Adrenal gland (tissue), 9 donors: ENCODE measurements at regions not wholly inside any gene's neighbourhood (a gene's known extent, or its start where the extent isn't known, plus 50 kb on each side); places are given as distances from the start of the nearest gene placed in this dataset.
"Not testable (repeated sequence)": the region's sequence is repeated elsewhere in the genome, so short reads cannot be mapped to it uniquely, and the experiment has no call there.

Experiments
- DNase-seq, 7 donors: peaks; one replicate each; pipeline ENCODE4 v3.0.0-alpha.2; 2019 to 2020
- H3K27ac ChIP-seq, 5 donors: fragments of 200-600 bp; sonication (generic) in 4 of 5; 1 replicate in 3 of 5; 2 replicates in 2 of 5; pipeline versions ENCODE4 v1.5.1 to v1.8.0; 2016 to 2020; ENCODE audit warnings: mild to moderate bottlenecking in 1 of 5
- H3K27me3 ChIP-seq: fragments of 200-600 bp; 2 replicates; pipeline ENCODE4 v1.8.0; 2021
- H3K36me3 ChIP-seq, 2 donors: fragments of 200-600 bp; replicated peaks in 1 of 2; 1 replicate in 1 of 2; 2 replicates in 1 of 2; pipeline versions ENCODE4 v1.5.1 to v1.8.0; 2018 to 2022
- H3K4me1 ChIP-seq, 2 donors: fragments of 200-600 bp; replicated peaks in 1 of 2; 1 replicate in 1 of 2; 2 replicates in 1 of 2; pipeline versions ENCODE4 v1.5.1 to v1.8.0; 2018 to 2021
- H3K4me3 ChIP-seq, 4 donors: fragments of 200-600 bp; sonication (generic) in 3 of 4; one replicate each; pipeline ENCODE4 v1.5.1; 2016 to 2018
- H3K9me3 ChIP-seq, 3 donors: fragments of 200-600 bp; sonication (generic) in 1 of 3; replicated peaks in 1 of 3; 1 replicate in 2 of 3; 2 replicates in 1 of 3; pipeline versions ENCODE4 v1.5.1 to v1.8.0; 2016 to 2021
- POLR2A ChIP-seq, 2 donors: fragments of 450-650 bp; IDR thresholded peaks; one replicate each; pipeline ENCODE4 v1.6.1; 2017; ENCODE audit warnings: antibody characterized with exemption in 2 of 2, mild to moderate bottlenecking in 2 of 2, moderate library complexity in 1 of 2
- WGBS, 4 donors: extraction: QIAGEN DNeasy Blood & Tissue Kit in 2 of 4; methylation state at CpG; one replicate each; pipeline versions ENCODE4 v1.1.5 to v1.1.7; 2013 to 2017; 5-methylcytosine and 5-hydroxymethylcytosine counted together
- intact Hi-C, 2 donors: fragments of 100-400 bp; cut with DNase I; formaldehyde crosslinking; loops; one replicate each; pipeline versions ENCODE4 v1.14.1 to v1.15.0; 2022 to 2023
- TF ChIP-seq, protein P1 (sequence below), 6 experiments: fragments of 450-650 bp in 4 of 6; fragments of 200-600 bp in 2 of 6; sonication (generic) in 1 of 6; IDR thresholded peaks; 1 replicate in 5 of 6; 2 replicates in 1 of 6; pipeline versions ENCODE4 v1.5.1 to v1.8.0; 2016 to 2021; ENCODE audit warnings: antibody characterized with exemption in 6 of 6, mild to moderate bottlenecking in 2 of 6, moderate library complexity in 1 of 6
- donor health status: healthy with polysubstance abuse.
- donor health status: Bipolar disorder and iron deficiency.
- donor health status: DM: yes; HTN: yes; CAD: no.
- donor health status: DM: no; HTN: no; CAD: no.
- donor health status: DM: no; HTN: no; CAD: no.

- intact Hi-C loops: loop anchor here in 1 of 2 donors (5.0 kb wide), 1 partner anchor 370 kb away; no protein-coding TSS in a partner anchor
Observed at GRCh38 chr18:78876868-78877267, 102.8 kb upstream of the SALL3 start.

GRCh38 chr18:78878335-78878734, 101.3 kb upstream of the SALL3 start:
- H3K27me3 ChIP-seq: peaks cover 13% of the 10 kb centered on the region
- 88 to 92% (median 90%) methylated on average over 15 of the region's 15 CpGs for WGBS, 4 donors
- no peak overlapping the region for H3K27ac ChIP-seq
- TF ChIP-seq, protein P1, sequence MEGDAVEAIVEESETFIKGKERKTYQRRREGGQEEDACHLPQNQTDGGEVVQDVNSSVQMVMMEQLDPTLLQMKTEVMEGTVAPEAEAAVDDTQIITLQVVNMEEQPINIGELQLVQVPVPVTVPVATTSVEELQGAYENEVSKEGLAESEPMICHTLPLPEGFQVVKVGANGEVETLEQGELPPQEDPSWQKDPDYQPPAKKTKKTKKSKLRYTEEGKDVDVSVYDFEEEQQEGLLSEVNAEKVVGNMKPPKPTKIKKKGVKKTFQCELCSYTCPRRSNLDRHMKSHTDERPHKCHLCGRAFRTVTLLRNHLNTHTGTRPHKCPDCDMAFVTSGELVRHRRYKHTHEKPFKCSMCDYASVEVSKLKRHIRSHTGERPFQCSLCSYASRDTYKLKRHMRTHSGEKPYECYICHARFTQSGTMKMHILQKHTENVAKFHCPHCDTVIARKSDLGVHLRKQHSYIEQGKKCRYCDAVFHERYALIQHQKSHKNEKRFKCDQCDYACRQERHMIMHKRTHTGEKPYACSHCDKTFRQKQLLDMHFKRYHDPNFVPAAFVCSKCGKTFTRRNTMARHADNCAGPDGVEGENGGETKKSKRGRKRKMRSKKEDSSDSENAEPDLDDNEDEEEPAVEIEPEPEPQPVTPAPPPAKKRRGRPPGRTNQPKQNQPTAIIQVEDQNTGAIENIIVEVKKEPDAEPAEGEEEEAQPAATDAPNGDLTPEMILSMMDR (IDR thresholded peaks at IDR 0.05): no peak
- no peak for TF ChIP-seq POLR2A (IDR thresholded peaks at IDR 0.05)
- no peaks in the 10 kb centered on the region for H3K36me3 ChIP-seq
- no peak for DNase-seq
- no peaks in the 10 kb centered on the region for H3K4me1 ChIP-seq
- no peaks in the 10 kb centered on the region for H3K9me3 ChIP-seq
- no peak overlapping the region for H3K4me3 ChIP-seq
- intact Hi-C loops: loop anchor here in 1 of 2 donors (5.0 kb wide), 1 partner anchor 369 kb away; no protein-coding TSS in a partner anchor

More at GRCh38 chr18:78876868-78877267, 102.8 kb upstream of the SALL3 start:
- H3K9me3 ChIP-seq: no peaks in the 10 kb centered on the region
- 55 to 64% (median 58%) methylated on average over 5 to 8 of the region's 8 CpGs for WGBS, 4 donors
- H3K4me1 ChIP-seq: no peaks in the 10 kb centered on the region
- TF ChIP-seq, protein P1 (IDR thresholded peaks at IDR 0.05): no peak
- no peak for TF ChIP-seq POLR2A (IDR thresholded peaks at IDR 0.05)
- no peak overlapping the region for H3K4me3 ChIP-seq
- DNase-seq: no peak
- H3K27me3 ChIP-seq: peaks cover 13% of the 10 kb centered on the region
- no peak overlapping the region for H3K27ac ChIP-seq
- no peaks in the 10 kb centered on the region for H3K36me3 ChIP-seq

DNA sequence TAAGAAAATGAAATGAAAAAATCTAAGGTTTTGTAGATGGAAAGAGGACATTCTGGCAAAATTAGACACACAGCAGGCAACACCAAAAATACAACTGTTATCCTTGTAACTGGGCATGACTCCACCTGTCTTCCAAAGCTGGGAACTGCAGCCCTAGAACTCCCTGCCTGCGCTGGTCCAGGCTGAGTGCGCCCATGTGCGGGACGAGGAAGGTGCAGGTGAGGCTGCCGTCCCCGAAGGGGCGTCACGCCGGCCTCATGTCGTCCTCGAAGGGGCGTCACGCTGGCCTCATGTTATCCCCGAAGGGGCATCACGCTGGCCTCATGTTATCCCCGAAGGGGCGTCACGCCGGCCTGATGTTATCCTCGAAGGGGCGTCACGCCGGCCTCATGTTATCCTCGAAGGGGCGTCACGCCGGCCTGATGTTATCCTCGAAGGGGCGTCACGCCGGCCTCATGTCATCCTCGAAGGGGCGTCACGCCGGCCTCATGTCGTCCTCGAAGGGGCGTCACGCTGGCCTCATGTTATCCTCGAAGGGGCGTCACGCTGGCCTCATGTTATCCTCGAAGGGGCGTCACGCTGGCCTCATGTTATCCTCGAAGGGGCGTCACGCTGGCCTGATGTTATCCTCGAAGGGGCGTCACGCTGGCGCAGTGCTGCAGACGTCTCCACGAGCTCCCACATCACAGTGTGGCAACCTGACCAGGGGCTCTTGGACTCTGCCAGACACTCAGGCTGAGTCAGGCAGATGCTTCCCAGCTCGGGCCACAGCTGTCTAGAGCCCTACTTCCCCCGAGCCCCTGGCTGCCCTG, 100.3 kb upstream of the SALL3 start:
- H3K4me3 ChIP-seq, H3K9me3 ChIP-seq, H3K27ac ChIP-seq, DNase-seq, H3K4me1 ChIP-seq, H3K36me3 ChIP-seq: not testable (repeated sequence)
- 80 to 86% (median 83%) methylated on average over 13 to 56 of the region's 56 CpGs for WGBS, 4 donors
- TF ChIP-seq, protein P1 (IDR thresholded peaks at IDR 0.05): peak in 5 of 6 experiments; percentile 12 to 42 (median 25)
- H3K27me3 ChIP-seq: peaks cover 13% of the 10 kb centered on the region
- intact Hi-C loops: loop anchor here in 1 of 2 donors (5.0 kb wide), 1 partner anchor 368 kb away; no protein-coding TSS in a partner anchor

DNA sequence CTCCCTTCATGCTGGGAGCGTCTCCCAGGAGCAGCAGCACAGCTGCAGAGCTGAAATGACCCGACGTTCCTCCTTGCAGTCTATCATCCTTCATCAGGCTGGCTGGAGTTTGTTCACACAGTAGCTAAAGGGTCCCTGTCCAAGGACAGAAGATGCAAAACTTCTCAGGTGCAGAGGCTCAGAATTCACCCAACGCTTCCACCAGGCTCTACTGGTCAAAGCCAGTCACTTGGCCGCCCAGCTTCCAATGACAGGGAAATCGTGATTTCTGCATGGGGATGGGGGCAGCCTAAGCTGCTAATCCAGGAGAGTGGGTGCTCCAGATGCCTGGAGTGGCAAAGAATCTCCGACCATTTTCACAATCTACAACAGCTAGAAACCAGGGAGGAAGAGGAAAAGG, 97.0 kb upstream of the SALL3 start:
- DNase-seq: no peak
- TF ChIP-seq, protein P1 (IDR thresholded peaks at IDR 0.05): no peak
- no peak for TF ChIP-seq POLR2A (IDR thresholded peaks at IDR 0.05)
- H3K9me3 ChIP-seq: no peaks in the 10 kb centered on the region
- no peak overlapping the region for H3K27ac ChIP-seq
- intact Hi-C loops: no loop called here
- WGBS, 4 donors: 53 to 63% (median 56%) methylated on average over 7 of the region's 7 CpGs
- no peak overlapping the region for H3K4me3 ChIP-seq
- H3K36me3 ChIP-seq: no peaks in the 10 kb centered on the region
- H3K27me3 ChIP-seq: no peaks in the 10 kb centered on the region
- H3K4me1 ChIP-seq: no peaks in the 10 kb centered on the region
